ENCODE measurements at regions not wholly inside any gene's neighbourhood (a gene's known extent, or its start where the extent isn't known, plus 50 kb on each side); places are given as distances from the start of the nearest gene placed in this dataset.

- POLR2A ChIA-PET, result no interaction called here
- FAIRE-seq, result no peak
- CTCF ChIA-PET, result interaction anchor here (1.0 to 1.1 kb wide), 2 partner anchors 9 to 12 kb away, joined by 3 to 4 read pairs; no protein-coding TSS in a partner anchor
- peaks cover 14% of the 10 kb centered on the region; the same call in 2 of the 3 replicates for H3K9me3 ChIP-seq
- H3K4me1 ChIP-seq, result no peaks in the 10 kb centered on the region
- TF ChIP-seq HES2 (IDR thresholded peaks at IDR 0.05), result no peak
- TF ChIP-seq GATA3 (IDR thresholded peaks at IDR 0.05; ENCODE audit: borderline replicate concordance), result no peak
- TF ChIP-seq RNF2 (IDR thresholded peaks at IDR 0.05; ENCODE audit: borderline replicate concordance, low read depth), result no peak
- TF ChIP-seq JUN (IDR thresholded peaks at IDR 0.05), result no peak
- TF ChIP-seq EHMT2 (IDR thresholded peaks at IDR 0.05; ENCODE audit: low read depth), result no peak
- TF ChIP-seq PHF8 (IDR thresholded peaks at IDR 0.05; ENCODE audit: borderline replicate concordance, low read depth), result no peak
- no peak for TF ChIP-seq RFX5 (IDR thresholded peaks at IDR 0.05)
- no peak for TF ChIP-seq SREBF2 (IDR thresholded peaks at IDR 0.05)
- no peak overlapping the region for H3K4me2 ChIP-seq
- WGBS (ENCODE audit: missing lambda C conversion rate), result 64% methylated on average over 6 of the region's 6 CpGs
- no peak for ATAC-seq
- H3K4me3 ChIP-seq, result no peak overlapping the region
- no peak for DNase-seq (ENCODE audit: low read depth in 1 of 2, low spot score in 1 of 2)
- H3K27ac ChIP-seq, result no peak overlapping the region
Observed at GRCh38 chr2:236501026-236501425, 68.6 kb upstream of the ACKR3 start.

- Histone ChIP-seq H3K9me3 (peaks cover 14% of the 10 kb centered on the region; the same call in 2 of the 3 replicates), H3K27ac (no peak overlapping the region), H3K4me3 (no peak overlapping the region), H3K4me1 (no peaks in the 10 kb centered on the region), H3K4me2 (no peak overlapping the region)
- TF ChIP-seq CBX8 (IDR thresholded peaks at IDR 0.05), result no peak
- TF ChIP-seq CHD4 (IDR thresholded peaks at IDR 0.05; ENCODE audit: borderline replicate concordance), result no peak
- TF ChIP-seq KDM1A (IDR thresholded peaks at IDR 0.05; ENCODE audit: low read depth), result no peak
- no peak for TF ChIP-seq POLR2AphosphoS2 (conservative IDR thresholded peaks at IDR 0.05; ENCODE audit: low read length)
- TF ChIP-seq CEBPB (IDR thresholded peaks at IDR 0.05), result no peak
- no peak for TF ChIP-seq RNF2 (IDR thresholded peaks at IDR 0.05; ENCODE audit: borderline replicate concordance, low read depth)
- no peak for TF ChIP-seq EP300 (IDR thresholded peaks at IDR 0.05)
- TF ChIP-seq FOSB (CRISPR knock-in tag; IDR thresholded peaks at IDR 0.05), result no peak
- no peak for TF ChIP-seq MAX (IDR thresholded peaks at IDR 0.05)
- TF ChIP-seq EHF (CRISPR knock-in tag; IDR thresholded peaks at IDR 0.05), result no peak
- TF ChIP-seq TP53 (CRISPR knock-in tag; IDR thresholded peaks at IDR 0.05), result no peak
- POLR2A ChIA-PET, result no interaction called here
- CTCF ChIA-PET, result interaction anchor here (1.0 kb wide), 1 partner anchor 9 kb away, joined by 4 read pairs; no protein-coding TSS in a partner anchor
- no peak for ATAC-seq
- no peak for FAIRE-seq
- DNase-seq (ENCODE audit: low read depth in 1 of 2, low spot score in 1 of 2), result no peak
- 50% methylated on average over 4 of the region's 4 CpGs for WGBS (ENCODE audit: missing lambda C conversion rate)
Observed at GRCh38 chr2:236501531-236501930, 68.1 kb upstream of the ACKR3 start.

GRCh38 chr2:236503100-236503499, 66.5 kb upstream of the ACKR3 start:
- DNase-seq (ENCODE audit: low read depth in 1 of 2, low spot score in 1 of 2), result peak in 1 of 2 experiments; percentile 5
- no peak overlapping the region for H3K27ac ChIP-seq
- ChIA-PET POLR2A (no interaction called here), CTCF (interaction anchor here (1.4 to 2.1 kb wide), 4 partner anchors 10 to 524 kb away, joined by 3 to 6 read pairs (median 4); no protein-coding TSS in a partner anchor)
- H3K4me1 ChIP-seq, result no peaks in the 10 kb centered on the region
- no peak for FAIRE-seq
- WGBS (ENCODE audit: missing lambda C conversion rate), result 8% methylated on average over 6 of the region's 6 CpGs
- no peak overlapping the region for H3K4me3 ChIP-seq
- peaks cover 14% of the 10 kb centered on the region; the same call in 2 of the 3 replicates for H3K9me3 ChIP-seq
- TF ChIP-seq ATOH8 (CRISPR knock-in tag; IDR thresholded peaks at IDR 0.05; ENCODE audit: low read depth), result no peak
- TF ChIP-seq ZSCAN20 (CRISPR knock-in tag; IDR thresholded peaks at IDR 0.05), result no peak
- TF ChIP-seq CBX2 (IDR thresholded peaks at IDR 0.05; ENCODE audit: borderline replicate concordance, low read depth), result no peak
- TF ChIP-seq FOXS1 (CRISPR knock-in tag; IDR thresholded peaks at IDR 0.05), result no peak
- no peak for TF ChIP-seq HOXB5 (CRISPR knock-in tag; IDR thresholded peaks at IDR 0.05)
- no peak for TF ChIP-seq JUN (IDR thresholded peaks at IDR 0.05)
- TF ChIP-seq CEBPB (IDR thresholded peaks at IDR 0.05), result no peak
- peak in 1 of 2 experiments; percentile 7; a peak in 1 of 5 replicates for TF ChIP-seq RAD21 (conservative IDR thresholded peaks at IDR 0.05 in 1 of 2, IDR thresholded peaks at IDR 0.05 in 1 of 2)
- peak; percentile 49 to 58; a peak in 4 of 6 replicates for ATAC-seq
- no peak overlapping the region for H3K4me2 ChIP-seq
